GM20431 (cell line): ENCODE measurements at regions not wholly inside any gene's neighbourhood (a gene's known extent, or its start where the extent isn't known, plus 50 kb on each side); places are given as distances from the start of the nearest gene placed in this dataset.

Source experiments
- in situ Hi-C: fragments of 300-500 bp; cut with MseI, MboI; formaldehyde crosslinking; loops from one replicate; pipeline ENCODE4 v1.15.0; 2020; ENCODE audit warnings: low sequenced_read_pairs; ENCODE audit not compliant: unreplicated experiment

DNA sequence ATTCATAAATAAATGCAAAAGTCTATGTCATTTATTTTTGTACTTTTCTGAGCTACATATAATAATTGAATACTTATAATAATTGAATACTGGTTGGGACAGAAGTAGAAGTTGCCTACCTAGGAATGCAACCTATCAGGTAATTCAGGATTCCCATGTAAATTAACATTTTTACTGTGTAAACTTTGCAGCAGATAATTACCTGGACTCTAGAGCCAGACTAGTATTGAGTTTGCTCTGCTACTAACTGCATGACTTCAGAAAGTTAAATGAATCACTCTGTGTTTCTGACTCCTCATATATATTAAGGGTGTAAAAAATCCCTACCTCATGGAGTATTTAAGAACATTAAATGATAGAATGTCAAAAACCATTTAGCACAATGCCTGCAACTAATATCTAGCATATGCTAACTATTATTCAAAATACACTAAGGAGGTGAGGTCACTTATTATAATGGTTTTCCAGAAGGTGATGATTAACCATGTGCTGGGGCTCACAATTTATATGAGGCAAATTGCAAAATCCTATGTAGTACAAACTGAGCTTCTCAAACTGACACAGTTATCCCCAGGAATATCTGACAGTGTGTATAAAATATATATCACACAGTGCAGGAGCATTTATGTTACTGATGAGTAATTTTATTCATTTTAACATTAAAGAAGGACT, 138.1 kb upstream of the ANO3 start:
- in situ Hi-C loops = no loop called here

DNA sequence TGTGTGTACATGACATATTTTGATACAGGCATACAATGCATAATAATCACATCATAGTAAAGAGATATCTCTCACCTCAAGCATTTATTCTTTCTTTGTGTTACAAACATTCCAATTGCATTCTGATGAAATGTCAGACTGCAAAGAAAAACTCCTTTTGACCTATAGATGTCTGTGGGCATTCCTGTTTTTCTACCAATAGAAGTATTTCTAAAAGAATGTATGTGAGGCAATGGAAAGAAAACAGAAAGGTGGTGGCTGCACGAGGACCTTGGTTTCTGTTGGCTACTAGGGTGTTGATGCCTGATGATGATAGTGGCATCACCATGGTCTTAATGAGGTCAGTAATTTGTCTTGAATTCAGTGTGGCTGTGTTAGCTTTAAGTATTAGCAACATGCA, 137.0 kb upstream of the ANO3 start:
- in situ Hi-C loops = no loop called here

DNA sequence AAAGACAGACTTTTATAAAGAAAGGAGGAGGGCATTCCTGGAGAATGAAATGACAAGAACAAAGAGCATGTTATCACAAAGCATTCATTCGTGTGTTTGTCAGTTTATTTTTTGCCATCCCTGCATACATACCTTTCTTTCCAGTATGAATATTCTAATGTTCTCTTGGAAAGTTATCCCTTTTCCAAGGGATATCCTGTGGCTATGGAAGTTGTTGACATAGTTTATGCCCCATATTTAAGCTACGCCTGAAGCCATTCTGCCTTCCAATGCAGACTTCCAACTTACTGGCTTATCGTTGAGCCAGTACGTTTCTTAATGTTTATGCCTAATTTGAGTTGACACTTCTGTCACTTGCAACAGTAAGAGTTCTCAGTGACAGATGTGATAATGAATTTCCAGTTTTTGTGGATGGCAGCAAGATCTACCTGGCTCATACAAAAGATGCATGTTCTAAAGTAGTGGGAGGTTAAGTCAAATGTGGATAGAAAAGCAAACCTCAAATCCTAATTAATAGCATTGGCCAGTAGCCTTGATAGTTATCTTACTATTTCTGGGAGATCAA, 133.3 kb upstream of the ANO3 start:
- in situ Hi-C loops = no loop called here

- in situ Hi-C loops = no loop called here
These were observed 132.4 kb upstream of the ANO3 start for GRCh38 chr11:26199331-26200095.

- in situ Hi-C loops = no loop called here
These were observed 130.5 kb upstream of the ANO3 start for GRCh38 chr11:26201411-26201810.

- in situ Hi-C loops = no loop called here
These were observed 129.2 kb upstream of the ANO3 start for GRCh38 chr11:26202754-26203153.

DNA sequence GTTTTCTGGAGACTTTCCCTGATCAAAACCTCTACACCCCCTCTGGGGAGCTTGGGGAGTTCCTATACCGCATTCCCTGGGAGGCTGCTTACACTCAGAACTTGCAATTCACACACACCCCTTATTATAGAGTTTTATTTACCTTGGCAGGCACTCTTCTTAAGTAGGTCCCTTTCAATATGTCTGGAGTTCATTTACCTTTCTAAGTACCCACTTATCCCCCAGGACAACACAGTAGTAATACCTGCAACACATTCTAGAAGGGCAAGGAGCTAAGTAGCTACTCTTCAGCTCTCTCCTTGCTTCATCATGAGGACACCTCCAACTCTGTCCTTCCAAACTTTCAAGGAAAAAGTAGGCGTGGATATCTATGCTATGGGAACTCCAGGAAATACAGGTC, 127.8 kb upstream of the ANO3 start:
- in situ Hi-C loops = no loop called here

GRCh38 chr11:26204839-26205238, 127.1 kb upstream of the ANO3 start:
- in situ Hi-C loops = no loop called here

- in situ Hi-C loops = no loop called here
These were observed 112.5 kb upstream of the ANO3 start for GRCh38 chr11:26219183-26220117.

GRCh38 chr11:26225646-26226045, 106.3 kb upstream of the ANO3 start:
- in situ Hi-C loops = no loop called here

DNA sequence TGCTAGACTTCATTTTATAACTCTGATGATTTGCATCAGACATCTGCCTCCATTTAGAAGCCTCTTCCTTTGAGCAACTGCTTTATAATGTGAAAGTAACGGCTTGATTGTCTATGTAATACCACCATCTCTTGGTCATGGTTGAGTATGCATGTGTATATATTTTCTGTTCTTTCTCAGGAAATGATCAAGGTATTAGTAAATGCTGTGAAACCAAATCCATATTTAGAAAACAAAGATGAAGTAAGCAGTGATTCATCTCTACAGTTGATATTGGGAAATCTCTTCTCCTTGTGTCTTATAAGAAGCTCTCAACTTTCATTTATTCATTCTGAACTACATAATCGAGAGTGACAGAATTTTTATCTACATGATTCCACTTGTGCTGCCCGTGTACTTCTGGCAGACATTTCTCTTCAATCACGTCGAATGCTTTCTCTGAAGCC, 104.6 kb upstream of the ANO3 start:
- in situ Hi-C loops = no loop called here

GRCh38 chr11:26227883-26228502, 103.9 kb upstream of the ANO3 start:
- in situ Hi-C loops = no loop called here

GRCh38 chr11:26228778-26229177, 103.2 kb upstream of the ANO3 start:
- in situ Hi-C loops = no loop called here

- in situ Hi-C loops = no loop called here
These were observed 102.7 kb upstream of the ANO3 start for GRCh38 chr11:26229257-26229656.

DNA sequence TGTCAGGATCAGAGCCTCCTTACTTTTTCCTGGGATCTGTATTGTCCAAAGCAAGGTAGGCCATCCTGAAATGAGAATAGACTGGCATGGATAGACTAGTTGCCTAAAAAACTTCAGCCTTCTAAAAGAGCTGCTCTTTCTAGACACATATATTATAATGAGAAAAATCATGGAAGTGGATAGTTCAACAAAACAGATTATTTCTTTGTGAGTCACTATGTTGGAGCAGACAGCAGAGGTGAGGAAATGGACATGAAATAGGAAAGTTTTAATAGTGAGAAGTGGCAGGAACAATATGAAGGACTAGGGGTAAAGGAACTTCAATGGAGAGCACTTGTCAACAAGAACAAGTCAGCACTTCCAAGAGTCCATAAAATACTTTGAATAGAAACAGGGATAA, 101.9 kb upstream of the ANO3 start:
- in situ Hi-C loops = no loop called here

GRCh38 chr11:26231252-26231661, 100.7 kb upstream of the ANO3 start:
- in situ Hi-C loops = no loop called here

DNA sequence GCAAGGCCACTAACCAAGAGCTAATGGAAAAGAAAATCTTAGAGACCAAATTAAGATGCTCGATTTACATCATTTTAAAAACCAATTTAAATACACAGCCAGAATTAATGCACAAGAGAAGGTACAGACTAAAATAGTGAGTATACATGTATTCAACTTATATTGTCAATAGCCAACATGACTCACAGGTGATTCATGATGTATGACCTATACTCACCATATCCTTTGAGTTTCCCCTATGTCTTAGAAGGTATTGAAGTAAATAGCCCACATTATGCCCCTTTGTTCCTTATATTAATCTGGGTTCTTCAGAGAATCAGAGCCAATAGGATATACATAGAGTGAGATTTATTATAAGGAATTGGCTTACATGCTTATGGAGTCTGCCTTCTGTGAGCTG, 97.5 kb upstream of the ANO3 start:
- in situ Hi-C loops = no loop called here

- in situ Hi-C loops = no loop called here
These were observed 88.5 kb upstream of the ANO3 start for GRCh38 chr11:26243426-26243825.

DNA sequence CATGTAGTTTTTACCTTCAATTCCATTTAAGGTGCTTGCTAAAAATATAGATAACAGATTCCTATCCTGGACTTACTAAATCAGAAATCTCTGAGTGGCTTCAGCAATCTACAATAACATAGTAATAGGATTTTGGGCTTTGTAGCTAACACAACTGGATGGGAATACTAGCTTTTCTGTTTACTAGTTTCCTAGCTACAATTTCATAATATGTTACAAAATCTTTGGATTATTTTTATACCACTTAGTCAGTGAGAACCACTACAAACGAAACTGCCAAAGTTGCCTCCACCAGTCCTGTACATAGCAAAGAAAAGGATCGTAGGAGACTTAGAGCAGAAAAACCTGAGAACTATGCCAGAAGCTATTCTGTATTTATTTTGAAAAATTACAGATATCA, 87.7 kb upstream of the ANO3 start:
- in situ Hi-C loops = no loop called here

DNA sequence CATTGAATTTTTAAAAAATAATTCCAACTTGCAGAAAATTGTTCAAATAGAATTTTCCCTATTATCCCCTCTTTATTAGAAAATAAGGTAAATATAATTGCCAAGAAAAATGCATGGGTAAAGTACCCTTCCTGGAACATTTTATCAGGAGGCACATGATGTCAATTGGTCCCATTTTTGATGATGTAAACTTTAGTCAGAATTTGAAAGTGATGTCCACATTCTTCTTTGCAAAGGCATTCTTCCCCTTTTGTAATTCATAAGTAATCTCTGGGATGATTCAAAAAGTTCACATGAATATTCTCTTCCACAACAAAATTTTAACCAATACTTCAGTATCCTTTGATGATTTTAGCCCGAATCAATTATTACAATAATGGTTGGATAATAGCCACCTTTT, 86.9 kb upstream of the ANO3 start:
- in situ Hi-C loops = no loop called here
